Skeletal muscle cell (primary cell): ENCODE measurements at regions not wholly inside any gene's neighbourhood (a gene's known extent, or its start where the extent isn't known, plus 50 kb on each side); places are given as distances from the start of the nearest gene placed in this dataset.

Experiments
- DNase-seq: peaks from one replicate; pipeline ENCODE4 v3.0.0-alpha.2; 2010; ENCODE audit warnings: low read depth
- H3K4me3 ChIP-seq: 2 replicates; pipeline ENCODE4 v1.5.1; 2011; ENCODE audit warnings: low read depth, mild to moderate bottlenecking, control low read depth, low read length, moderate library complexity

GRCh38 chr3:41035456-41036022 lies 163.8 kb upstream of the CTNNB1 start:
- no peak for DNase-seq
- H3K4me3 ChIP-seq, result no peak overlapping the region

GRCh38 chr3:41037651-41038334 lies 161.5 kb upstream of the CTNNB1 start:
- H3K4me3 ChIP-seq, result no peak overlapping the region
- DNase-seq, result no peak

DNA sequence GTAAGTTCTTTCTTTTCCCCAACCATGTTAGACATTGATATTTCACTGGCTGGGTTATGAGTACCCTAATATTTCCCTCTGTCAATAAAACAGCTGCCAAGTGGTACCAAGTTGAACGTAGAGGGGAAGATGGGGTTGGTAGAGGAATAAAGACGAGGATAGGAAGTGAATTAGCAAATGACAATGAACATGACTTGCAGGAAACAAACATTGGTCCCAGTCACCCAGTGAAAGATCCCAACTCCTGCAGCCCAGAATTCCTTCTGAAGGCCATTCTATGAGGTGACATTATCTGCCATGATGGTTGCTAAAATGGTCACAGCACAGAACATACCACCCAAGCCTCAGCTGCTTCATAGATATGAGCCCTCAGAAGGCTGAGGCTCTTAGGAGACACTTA lies 159.0 kb upstream of the CTNNB1 start:
- DNase-seq, result no peak
- no peak overlapping the region for H3K4me3 ChIP-seq

GRCh38 chr3:41041462-41041861 lies 157.8 kb upstream of the CTNNB1 start:
- no peak for DNase-seq
- H3K4me3 ChIP-seq, result no peak overlapping the region

DNA sequence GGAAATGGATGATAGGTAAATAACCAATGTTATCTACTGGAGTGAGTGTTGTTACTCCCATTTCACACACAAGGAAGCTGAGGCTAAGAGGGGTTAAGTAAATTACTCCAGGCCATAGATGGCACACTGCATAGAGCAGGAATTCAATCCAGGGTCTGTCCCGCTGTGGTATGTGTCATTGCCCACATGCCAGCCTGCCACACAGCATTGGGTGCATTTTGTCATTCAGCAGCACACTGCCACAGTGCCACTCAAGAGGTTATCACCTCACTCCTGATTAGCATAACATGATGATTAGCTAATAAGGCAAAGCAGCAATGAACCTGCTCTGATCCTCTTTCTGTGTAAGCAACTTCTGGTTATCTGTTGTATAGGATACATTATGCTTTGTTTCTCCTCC lies 157.4 kb upstream of the CTNNB1 start:
- no peak for DNase-seq

DNA sequence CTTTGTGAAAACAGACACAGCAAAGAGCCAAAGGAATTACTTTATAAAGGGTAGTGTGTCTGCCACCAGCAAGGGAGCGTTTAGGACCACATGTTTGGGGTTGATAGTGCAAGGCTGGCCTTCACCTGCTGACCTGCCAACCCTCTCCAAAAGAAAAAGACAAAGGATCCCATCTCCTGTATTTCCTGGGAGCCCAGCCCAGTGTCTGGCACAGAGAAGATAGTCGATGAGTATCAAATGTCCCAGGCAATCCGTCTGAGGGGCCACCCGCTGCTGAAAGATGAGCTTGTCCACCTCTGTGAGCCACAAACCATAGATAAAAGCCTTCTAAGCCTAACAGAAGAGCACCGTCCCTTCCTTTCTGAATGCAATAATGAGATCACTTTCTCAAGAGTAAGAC lies 154.8 kb upstream of the CTNNB1 start:
- no peak for DNase-seq

More for the DNA sequence above, 157.4 kb upstream of the CTNNB1 start:
- no peak overlapping the region for H3K4me3 ChIP-seq

DNA sequence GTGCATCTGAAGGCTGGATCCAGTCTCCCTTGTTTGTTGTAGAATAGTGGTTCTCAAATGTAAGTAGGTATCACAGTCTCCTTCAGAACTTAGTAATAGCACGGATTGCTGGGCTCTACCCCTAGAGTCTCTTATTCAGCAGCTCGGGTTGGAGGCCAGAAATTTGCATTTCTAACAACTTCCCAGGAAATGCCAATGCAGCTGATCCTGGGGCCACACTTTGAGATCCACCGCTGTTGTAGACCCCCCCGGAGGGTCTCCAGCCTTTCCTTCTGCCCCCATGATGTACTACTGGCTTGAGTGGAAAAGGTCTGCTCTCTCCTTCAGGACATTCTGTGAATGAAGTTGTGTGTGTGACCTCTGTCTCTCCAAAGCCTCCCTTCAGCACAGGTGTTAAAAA lies 153.8 kb upstream of the CTNNB1 start:
- no peak overlapping the region for H3K4me3 ChIP-seq
- no peak for DNase-seq

More for the DNA sequence above, 154.8 kb upstream of the CTNNB1 start:
- no peak overlapping the region for H3K4me3 ChIP-seq

DNA sequence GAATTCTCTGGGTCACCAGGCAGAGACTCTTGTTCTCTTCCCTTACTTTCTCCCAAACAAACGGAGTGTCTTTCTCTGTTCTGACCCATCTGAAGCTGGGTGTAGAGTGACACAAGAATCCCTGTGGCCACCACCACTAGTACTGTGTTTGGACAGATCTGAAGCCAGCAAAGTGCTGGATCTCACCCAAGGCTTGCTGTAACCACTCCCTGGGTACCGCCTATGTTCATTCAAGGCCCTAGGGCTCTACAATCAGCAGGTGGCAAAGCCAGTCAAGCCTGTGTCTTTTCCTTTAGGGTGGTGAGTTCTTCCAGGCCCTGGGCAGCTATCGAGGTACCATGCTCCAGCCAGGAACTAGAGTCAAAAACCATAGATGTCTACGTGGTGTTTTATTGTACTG lies 149.2 kb upstream of the CTNNB1 start:
- DNase-seq, result no peak
- H3K4me3 ChIP-seq, result no peak overlapping the region

DNA sequence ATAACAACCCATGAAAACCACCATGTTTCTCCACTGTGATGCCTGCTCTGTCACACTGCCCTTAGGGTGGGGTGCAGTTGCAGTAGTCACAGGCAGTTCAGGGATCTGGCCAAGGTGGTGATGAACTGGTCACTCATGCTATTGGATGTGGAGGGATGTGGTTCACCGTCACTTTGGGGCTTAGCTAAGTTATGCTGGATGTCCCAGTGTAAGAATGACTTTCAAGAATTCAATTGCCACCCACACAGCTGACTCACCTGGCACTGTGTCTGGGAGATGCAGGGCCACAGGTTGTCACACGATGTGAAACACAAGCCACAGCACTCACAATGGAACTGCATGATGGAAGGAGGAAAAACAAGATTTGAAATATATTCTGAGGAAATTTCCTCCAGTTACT lies 146.1 kb upstream of the CTNNB1 start:
- no peak overlapping the region for H3K4me3 ChIP-seq
- no peak for DNase-seq

- no peak for DNase-seq
- no peak overlapping the region for H3K4me3 ChIP-seq
Observed at GRCh38 chr3:41060106-41060505, 139.2 kb upstream of the CTNNB1 start.

DNA sequence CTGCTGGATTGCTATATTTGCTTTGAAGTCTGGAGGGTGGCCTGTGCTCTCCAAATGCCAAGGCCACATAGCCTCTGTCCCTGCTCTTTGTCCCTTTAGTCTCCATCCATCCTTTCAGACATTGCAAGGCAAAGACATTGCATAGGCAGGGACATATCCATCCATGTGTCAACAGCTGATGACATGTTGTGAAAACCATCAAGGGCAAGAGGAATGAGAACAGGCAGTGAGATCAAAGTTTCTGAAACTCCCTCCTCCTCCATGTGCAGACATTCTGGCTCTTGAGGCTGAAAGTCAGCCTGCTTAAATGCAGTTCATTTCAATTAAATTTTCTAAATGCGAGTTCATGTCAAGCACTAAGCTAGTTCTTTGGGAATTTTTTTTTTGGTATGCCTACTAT lies 135.2 kb upstream of the CTNNB1 start:
- no peak overlapping the region for H3K4me3 ChIP-seq
- DNase-seq, result no peak

DNA sequence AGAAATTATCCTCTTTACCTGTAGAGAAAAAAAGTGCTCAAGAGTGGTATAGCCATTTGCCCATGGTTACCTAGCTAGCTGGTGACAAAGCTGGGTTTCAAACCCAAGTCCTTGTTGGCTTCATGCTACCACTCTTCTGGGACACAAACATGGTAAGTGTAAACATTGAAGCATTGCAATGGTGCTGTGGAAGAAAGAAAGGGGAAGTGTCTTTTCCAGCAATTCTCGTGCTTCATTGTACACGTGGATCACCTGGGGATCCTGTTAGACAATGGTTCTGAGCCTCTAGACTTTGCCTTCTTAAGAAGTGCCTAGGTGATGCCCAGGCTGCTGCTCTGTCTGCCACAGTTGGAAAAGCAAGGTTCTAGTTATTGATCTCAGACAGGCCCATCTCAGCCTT lies 134.8 kb upstream of the CTNNB1 start:
- H3K4me3 ChIP-seq, result no peak overlapping the region
- no peak for DNase-seq

DNA sequence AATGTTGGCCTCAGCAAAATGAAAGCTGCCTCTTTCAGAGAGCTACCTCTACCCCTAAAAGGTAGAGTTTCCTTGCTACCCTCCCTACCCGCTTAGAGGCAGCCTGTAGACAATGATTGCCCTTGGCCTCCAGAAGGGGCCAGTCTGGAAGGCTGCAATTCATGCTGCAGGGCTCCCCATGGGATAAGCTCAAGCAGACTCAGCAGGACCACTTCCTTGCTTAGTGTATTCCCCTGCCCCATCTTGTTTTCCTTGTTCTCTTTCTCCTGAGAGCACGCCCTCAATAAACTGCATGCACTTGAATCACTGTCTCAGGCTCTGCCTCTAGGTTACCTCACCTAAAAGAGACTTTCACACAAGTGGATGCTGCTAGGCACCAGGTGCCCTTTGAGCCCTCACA lies 134.0 kb upstream of the CTNNB1 start:
- no peak overlapping the region for H3K4me3 ChIP-seq
- no peak for DNase-seq

- no peak for DNase-seq
- H3K4me3 ChIP-seq, result no peak overlapping the region
Observed at GRCh38 chr3:41073190-41073589, 126.1 kb upstream of the CTNNB1 start.

DNA sequence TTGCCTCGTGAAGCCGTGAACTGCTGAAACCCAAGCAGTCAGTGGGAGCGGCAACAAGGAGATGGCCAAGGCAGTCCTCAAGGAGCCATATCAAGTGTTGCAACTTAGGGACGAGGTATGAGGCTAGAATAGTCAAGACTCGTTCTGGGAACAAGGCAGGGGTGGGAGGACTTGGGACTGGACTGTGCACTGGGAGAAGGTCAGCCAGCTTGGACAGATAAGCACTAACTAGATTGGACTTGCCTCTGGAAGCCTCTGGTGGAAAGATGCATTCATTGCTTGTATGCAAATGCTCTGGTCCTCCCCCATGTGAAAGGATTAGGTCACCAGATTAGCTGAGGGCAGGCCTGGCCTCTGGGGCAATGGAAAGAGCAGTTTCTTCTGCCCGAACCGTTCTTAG lies 123.3 kb upstream of the CTNNB1 start:
- no peak for DNase-seq
- no peak overlapping the region for H3K4me3 ChIP-seq

- no peak for DNase-seq
- no peak overlapping the region for H3K4me3 ChIP-seq
Observed at GRCh38 chr3:41076399-41076798, 122.9 kb upstream of the CTNNB1 start.

DNA sequence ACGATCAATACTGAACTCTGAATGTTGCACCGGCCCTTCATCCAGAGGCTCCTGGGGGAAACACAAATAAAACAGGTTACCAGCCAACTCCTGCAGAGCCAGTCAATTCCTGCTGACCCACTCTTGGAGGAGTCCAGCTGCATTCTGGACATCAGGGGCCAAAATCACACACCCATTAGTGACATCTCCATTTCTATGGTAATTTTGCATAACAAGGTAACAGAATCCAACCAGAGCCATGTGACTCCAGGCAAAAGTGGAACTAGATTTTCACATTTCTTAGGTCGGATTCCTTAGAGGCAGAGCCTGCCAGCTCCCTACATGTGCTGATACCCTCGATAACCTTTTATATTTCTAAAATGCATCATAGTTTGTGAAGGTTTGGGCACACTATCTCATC lies 119.2 kb upstream of the CTNNB1 start:
- no peak for DNase-seq
- H3K4me3 ChIP-seq, result no peak overlapping the region

DNA sequence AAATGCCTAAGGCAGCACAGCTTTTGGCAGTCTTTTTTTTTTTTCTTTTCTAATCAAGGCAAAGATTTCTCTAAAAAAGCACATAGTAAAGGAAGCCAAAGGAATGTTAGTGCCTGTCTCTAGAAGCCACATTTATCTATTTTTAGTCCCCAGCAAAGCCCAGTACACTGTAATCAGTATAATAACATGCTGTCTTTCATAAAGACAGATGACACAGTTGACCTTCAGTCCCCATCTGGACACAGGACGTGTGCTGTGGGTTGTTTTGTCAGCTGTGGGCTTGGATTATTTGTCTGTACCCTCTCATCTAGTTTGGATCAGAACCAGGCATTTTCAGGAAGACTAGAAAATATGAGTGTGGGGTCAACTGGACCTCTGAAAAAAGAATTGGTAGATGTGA lies 110.4 kb upstream of the CTNNB1 start:
- DNase-seq, result no peak
- no peak overlapping the region for H3K4me3 ChIP-seq

DNA sequence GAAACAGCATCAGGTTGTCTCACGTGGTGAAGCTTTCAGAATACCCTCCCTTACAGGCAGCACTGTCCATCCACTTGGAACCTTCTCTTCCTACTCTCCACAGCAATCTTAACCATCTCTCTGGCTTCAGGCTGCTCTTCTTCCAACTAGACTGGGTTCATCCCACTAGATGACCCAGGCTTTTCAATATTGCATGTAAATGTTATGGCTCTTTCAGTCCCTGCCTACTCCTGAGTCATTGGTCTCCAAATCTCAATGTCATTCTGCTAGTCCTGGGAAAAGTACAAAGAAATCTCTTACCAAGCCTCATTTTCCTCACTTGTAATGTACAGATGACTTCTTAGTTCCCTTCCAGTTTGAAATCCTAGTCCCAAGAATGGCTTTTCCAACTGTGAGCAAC lies 109.7 kb upstream of the CTNNB1 start:
- H3K4me3 ChIP-seq, result no peak overlapping the region
- DNase-seq, result no peak

- H3K4me3 ChIP-seq, result no peak overlapping the region
- DNase-seq, result no peak
Observed at GRCh38 chr3:41092844-41093243, 106.5 kb upstream of the CTNNB1 start.

DNA sequence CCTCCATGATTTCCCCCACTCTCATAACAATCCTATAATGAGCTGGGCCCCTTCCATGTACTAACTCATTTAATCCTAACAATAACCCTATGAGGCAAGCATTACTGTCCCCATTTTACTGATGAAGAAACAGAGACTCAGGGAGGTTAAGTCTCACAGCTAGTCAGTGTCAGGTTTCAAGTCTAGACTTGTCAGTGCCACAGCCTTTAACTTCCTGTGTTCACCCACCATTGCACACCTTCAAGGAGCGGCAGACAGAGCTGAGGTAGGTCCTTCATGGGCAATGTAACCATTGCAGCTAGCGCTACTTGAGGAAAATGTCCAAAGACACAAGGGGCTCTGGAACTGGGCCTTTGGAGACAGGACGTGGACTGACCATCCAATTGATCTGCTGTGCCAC lies 105.8 kb upstream of the CTNNB1 start:
- no peak overlapping the region for H3K4me3 ChIP-seq
- DNase-seq, result no peak

DNA sequence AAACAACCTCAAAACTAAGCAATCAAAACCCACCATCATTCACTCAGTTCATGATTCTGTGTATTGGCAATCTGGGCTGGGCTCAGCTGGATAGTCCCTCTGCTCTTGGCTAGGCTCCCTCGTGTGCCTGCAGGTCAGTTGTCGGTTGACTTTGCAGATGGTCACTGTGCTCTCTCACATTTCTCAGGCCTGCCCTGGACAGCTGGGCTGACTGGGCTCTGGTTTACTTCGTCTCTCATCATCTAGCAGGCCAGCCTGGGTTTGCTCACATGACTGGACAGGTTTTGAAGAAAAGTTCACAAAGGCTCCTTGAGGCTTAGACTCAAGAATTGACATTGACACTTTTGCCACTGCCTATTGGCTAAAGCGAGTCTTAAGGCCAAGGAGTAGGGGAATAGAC lies 105.0 kb upstream of the CTNNB1 start:
- no peak for DNase-seq

More for the DNA sequence above, 105.0 kb upstream of the CTNNB1 start:
- H3K4me3 ChIP-seq, result no peak overlapping the region
